ENCODE measurements at regions not wholly inside any gene's neighbourhood (a gene's known extent, or its start where the extent isn't known, plus 50 kb on each side); places are given as distances from the start of the nearest gene placed in this dataset.

DNA sequence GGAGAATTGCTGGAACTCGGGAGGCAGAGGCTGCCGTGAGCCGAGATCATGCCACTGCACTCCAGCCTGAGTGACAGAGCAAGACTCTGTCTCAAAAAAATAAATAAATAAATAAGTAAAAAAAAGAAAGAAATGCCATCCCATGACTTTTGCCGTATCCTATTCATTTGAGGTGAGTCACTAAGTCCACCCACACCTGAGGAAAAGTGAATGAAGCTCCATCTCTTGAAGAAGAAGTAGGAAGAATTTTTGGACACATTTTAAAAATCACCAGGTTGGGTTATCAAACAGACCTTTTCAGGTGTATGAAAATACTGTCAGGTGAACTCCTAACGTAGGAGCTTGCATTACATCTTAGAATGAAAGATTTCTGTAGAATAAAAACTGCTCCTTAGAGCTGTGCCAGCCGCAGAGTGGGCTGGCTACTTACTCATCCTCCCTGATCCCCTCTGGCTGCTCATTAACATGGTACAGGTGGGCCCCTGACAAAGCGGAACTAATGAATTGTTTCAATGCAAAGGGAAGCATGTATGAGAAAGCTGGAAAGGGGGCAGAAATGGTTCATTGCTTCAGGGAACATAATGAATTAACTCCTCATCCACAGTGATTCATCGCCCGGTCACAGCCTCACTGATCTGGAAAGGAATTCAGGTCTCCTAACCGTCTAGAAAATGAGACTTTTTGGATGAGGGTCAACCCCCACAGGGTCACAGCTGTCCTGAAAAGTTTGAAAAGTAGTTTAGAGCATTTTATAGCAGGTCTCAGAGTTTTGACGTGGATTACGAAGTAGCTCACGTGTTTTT lies 191.4 kb downstream of the SPP2 start:
- no peak for DNase-seq (ENCODE audit: low spot score)
- ChIA-PET CTCF (ENCODE audit: unreplicated experiment) (no interaction called here), POLR2A (interaction anchor here (0.6 kb wide), 2 partner anchors 209 to 579 kb away, joined by 3 read pairs; no protein-coding TSS in a partner anchor)
- Histone ChIP-seq H3K4me2 (ENCODE audit: low read length) (no peak overlapping the region), H3K79me2 (ENCODE audit: insufficient read depth, low read depth, low read length) (no peaks in the 10 kb centered on the region), H2AFZ (ENCODE audit: low read length) (no peak overlapping the region), H3K4me3 (ENCODE audit: low read depth, low read length, poor library complexity, severe bottlenecking) (no peak overlapping the region), H3K9me3 (ENCODE audit: low read length) (no peaks in the 10 kb centered on the region), H4K20me1 (ENCODE audit: insufficient read depth, low read length) (no peaks in the 10 kb centered on the region), H3K9me2 (ENCODE audit: insufficient read depth, low read length) (no peaks in the 10 kb centered on the region), H3K27ac (ENCODE audit: low read depth, low read length, poor library complexity, severe bottlenecking) (no peak overlapping the region), H3K4me1 (ENCODE audit: insufficient read depth, low read length, poor library complexity, severe bottlenecking) (no peaks in the 10 kb centered on the region), H3K36me3 (ENCODE audit: insufficient read depth, low read length) (no peaks in the 10 kb centered on the region)
- BruUV-seq (replicated peaks) = no TSS peak
- intact Hi-C loops (cut with micrococcal nuclease; ENCODE audit: unreplicated experiment) = no loop called here
- no peak for TF ChIP-seq EZH2phosphoT487 (IDR thresholded peaks at IDR 0.05; ENCODE audit: borderline replicate concordance, low read depth, low read length)
- TF ChIP-seq, protein P1, sequence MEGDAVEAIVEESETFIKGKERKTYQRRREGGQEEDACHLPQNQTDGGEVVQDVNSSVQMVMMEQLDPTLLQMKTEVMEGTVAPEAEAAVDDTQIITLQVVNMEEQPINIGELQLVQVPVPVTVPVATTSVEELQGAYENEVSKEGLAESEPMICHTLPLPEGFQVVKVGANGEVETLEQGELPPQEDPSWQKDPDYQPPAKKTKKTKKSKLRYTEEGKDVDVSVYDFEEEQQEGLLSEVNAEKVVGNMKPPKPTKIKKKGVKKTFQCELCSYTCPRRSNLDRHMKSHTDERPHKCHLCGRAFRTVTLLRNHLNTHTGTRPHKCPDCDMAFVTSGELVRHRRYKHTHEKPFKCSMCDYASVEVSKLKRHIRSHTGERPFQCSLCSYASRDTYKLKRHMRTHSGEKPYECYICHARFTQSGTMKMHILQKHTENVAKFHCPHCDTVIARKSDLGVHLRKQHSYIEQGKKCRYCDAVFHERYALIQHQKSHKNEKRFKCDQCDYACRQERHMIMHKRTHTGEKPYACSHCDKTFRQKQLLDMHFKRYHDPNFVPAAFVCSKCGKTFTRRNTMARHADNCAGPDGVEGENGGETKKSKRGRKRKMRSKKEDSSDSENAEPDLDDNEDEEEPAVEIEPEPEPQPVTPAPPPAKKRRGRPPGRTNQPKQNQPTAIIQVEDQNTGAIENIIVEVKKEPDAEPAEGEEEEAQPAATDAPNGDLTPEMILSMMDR (conservative IDR thresholded peaks at IDR 0.05; ENCODE audit: low read length) = no peak

DNA sequence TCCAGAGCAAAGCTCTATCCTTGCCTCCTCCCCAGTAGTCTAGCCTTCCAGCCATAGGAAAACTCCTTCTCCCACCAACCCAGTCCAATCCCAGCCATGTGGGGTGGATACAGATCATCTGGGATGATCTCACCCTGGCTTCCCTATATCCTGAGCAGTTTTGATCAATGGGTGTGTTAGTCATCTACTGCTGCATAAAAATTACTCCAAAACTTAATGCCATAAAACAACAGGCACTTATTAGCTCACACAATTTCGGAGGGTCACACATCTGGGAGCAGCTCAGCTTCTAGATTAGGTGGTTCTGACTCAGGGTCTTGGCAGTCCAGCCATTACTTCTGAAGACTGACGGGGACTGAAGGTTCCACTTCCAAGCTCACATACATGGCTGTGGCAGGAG lies 190.4 kb downstream of the SPP2 start:
- Histone ChIP-seq H3K4me3 (ENCODE audit: low read depth, low read length, poor library complexity, severe bottlenecking) (no peak overlapping the region), H3K4me1 (ENCODE audit: insufficient read depth, low read length, poor library complexity, severe bottlenecking) (no peaks in the 10 kb centered on the region), H2AFZ (ENCODE audit: low read length) (no peak overlapping the region), H3K9me2 (ENCODE audit: insufficient read depth, low read length) (no peaks in the 10 kb centered on the region), H4K20me1 (ENCODE audit: insufficient read depth, low read length) (no peaks in the 10 kb centered on the region), H3K9me3 (ENCODE audit: low read length) (no peaks in the 10 kb centered on the region), H3K36me3 (ENCODE audit: insufficient read depth, low read length) (no peaks in the 10 kb centered on the region), H3K27ac (ENCODE audit: low read depth, low read length, poor library complexity, severe bottlenecking) (no peak overlapping the region), H3K79me2 (ENCODE audit: insufficient read depth, low read depth, low read length) (no peaks in the 10 kb centered on the region), H3K4me2 (ENCODE audit: low read length) (no peak overlapping the region)
- intact Hi-C loops (cut with micrococcal nuclease; ENCODE audit: unreplicated experiment) = no loop called here
- no TSS peak for BruUV-seq (replicated peaks)
- DNase-seq (ENCODE audit: low spot score) = no peak
- POLR2A ChIA-PET = no interaction called here
- TF ChIP-seq EZH2phosphoT487 (IDR thresholded peaks at IDR 0.05; ENCODE audit: borderline replicate concordance, low read depth, low read length) = no peak
- TF ChIP-seq, protein P1 (conservative IDR thresholded peaks at IDR 0.05; ENCODE audit: low read length) = no peak
- CTCF ChIA-PET (ENCODE audit: unreplicated experiment) = no interaction called here

DNA sequence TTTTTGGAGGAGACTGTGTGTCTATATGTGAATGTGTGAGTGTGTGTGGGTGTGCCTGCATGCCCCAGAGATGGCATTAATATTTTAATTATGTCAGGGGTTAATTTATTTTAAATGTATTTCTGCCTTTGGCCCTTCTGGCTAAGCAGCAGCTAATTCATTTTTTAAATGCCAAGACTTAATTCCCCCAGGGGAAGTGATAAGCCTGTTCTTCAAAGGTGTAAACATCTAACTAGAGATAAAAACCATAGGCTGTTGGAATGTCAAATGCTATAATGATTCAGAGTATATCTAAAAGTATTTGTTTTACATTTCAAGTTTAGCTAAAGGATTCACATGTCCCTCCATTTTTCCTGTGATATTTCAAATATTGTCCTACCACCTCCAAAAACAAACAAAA lies 184.7 kb downstream of the SPP2 start:
- Histone ChIP-seq H3K4me3 (ENCODE audit: low read depth, low read length, poor library complexity, severe bottlenecking) (no peak overlapping the region), H2AFZ (ENCODE audit: low read length) (no peak overlapping the region), H3K27ac (ENCODE audit: low read depth, low read length, poor library complexity, severe bottlenecking) (no peak overlapping the region), H3K36me3 (ENCODE audit: insufficient read depth, low read length) (no peaks in the 10 kb centered on the region), H3K9me2 (ENCODE audit: insufficient read depth, low read length) (no peaks in the 10 kb centered on the region), H4K20me1 (ENCODE audit: insufficient read depth, low read length) (no peaks in the 10 kb centered on the region), H3K79me2 (ENCODE audit: insufficient read depth, low read depth, low read length) (no peaks in the 10 kb centered on the region), H3K4me2 (ENCODE audit: low read length) (no peak overlapping the region), H3K9me3 (ENCODE audit: low read length) (no peaks in the 10 kb centered on the region), H3K4me1 (ENCODE audit: insufficient read depth, low read length, poor library complexity, severe bottlenecking) (no peaks in the 10 kb centered on the region)
- intact Hi-C loops (cut with micrococcal nuclease; ENCODE audit: unreplicated experiment) = no loop called here
- no TSS peak for BruUV-seq (replicated peaks)
- DNase-seq (ENCODE audit: low spot score) = no peak
- CTCF ChIA-PET (ENCODE audit: unreplicated experiment) = no interaction called here
- POLR2A ChIA-PET = interaction anchor here (0.7 to 1.5 kb wide), 2 partner anchors 10 to 217 kb away, joined by 6 to 7 read pairs; no protein-coding TSS in a partner anchor
- TF ChIP-seq, protein P1 (conservative IDR thresholded peaks at IDR 0.05; ENCODE audit: low read length) = no peak
- TF ChIP-seq EZH2phosphoT487 (IDR thresholded peaks at IDR 0.05; ENCODE audit: borderline replicate concordance, low read depth, low read length) = no peak
